ENCODE measurements at regions not wholly inside any gene's neighbourhood (a gene's known extent, or its start where the extent isn't known, plus 50 kb on each side); places are given as distances from the start of the nearest gene placed in this dataset.

- Histone ChIP-seq H3K4me1 (no peaks in the 10 kb centered on the region), H3K4me3 (no peak overlapping the region), H3K36me3 (no peaks in the 10 kb centered on the region), H3K9me3 (no peaks in the 10 kb centered on the region), H3K27me3 (no peaks in the 10 kb centered on the region), H3K27ac (no peak overlapping the region)
- TF ChIP-seq POLR2A (IDR thresholded peaks at IDR 0.05) = no peak
- TF ChIP-seq CTCF (IDR thresholded peaks at IDR 0.05) = no peak
- no peak for DNase-seq
These were observed 64.7 kb upstream of the EXOC1L start for GRCh38 chr4:55754754-55755350.

DNA sequence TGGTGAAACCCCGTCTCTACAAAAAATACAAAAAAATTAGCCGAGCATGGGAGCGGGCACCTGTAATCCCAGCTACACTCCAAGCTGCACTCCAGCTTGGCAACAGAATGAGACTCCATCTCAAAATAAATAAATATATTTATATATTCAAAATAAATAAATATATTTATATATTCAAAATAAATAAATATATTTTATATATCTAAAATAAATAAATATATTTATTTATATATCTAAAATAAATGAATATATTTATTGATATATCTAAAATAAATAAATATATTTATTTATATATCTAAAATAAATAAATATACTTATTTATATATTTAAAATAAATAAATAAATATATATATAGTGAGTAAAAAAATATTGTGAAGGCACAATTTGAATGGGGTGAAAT is 63.4 kb upstream of the EXOC1L start:
- Histone ChIP-seq H3K27me3 (no peaks in the 10 kb centered on the region), H3K4me1 (no peaks in the 10 kb centered on the region), H3K27ac (no peak overlapping the region), H3K4me3 (no peak overlapping the region), H3K9me3 (no peaks in the 10 kb centered on the region), H3K36me3 (no peaks in the 10 kb centered on the region)
- no peak for DNase-seq
- TF ChIP-seq CTCF (IDR thresholded peaks at IDR 0.05) (no peak), POLR2A (IDR thresholded peaks at IDR 0.05) (no peak)

- Histone ChIP-seq H3K4me1 (no peaks in the 10 kb centered on the region), H3K27ac (no peak overlapping the region), H3K4me3 (no peak overlapping the region), H3K27me3 (no peaks in the 10 kb centered on the region), H3K9me3 (no peaks in the 10 kb centered on the region), H3K36me3 (no peaks in the 10 kb centered on the region)
- no peak for DNase-seq
- no peak for TF ChIP-seq POLR2A (IDR thresholded peaks at IDR 0.05)
- no peak for TF ChIP-seq CTCF (IDR thresholded peaks at IDR 0.05)
These were observed 62.1 kb upstream of the EXOC1L start for GRCh38 chr4:55757356-55757952.

DNA sequence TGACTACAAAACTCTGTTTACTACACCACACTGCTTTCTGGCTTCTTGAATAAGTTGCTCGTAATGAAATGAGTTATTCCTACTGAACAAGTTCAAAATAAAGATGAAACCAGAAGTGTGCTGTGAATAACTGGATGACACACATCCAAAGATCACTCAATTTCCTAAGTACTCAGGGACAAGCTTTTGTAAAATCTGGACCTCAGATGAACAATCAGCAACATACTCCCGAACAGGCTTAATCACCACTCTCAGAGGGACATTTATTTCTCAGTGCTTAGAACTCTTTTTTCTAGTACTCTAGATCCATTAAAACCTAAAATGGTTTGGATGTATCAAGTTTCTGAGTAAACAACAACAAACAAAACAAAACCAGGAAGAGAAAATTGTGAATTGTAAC is 61.5 kb upstream of the EXOC1L start:
- Histone ChIP-seq H3K9me3 (no peaks in the 10 kb centered on the region), H3K4me1 (no peaks in the 10 kb centered on the region), H3K27ac (no peak overlapping the region), H3K36me3 (no peaks in the 10 kb centered on the region), H3K27me3 (no peaks in the 10 kb centered on the region), H3K4me3 (no peak overlapping the region)
- DNase-seq = no peak
- no peak for TF ChIP-seq POLR2A (IDR thresholded peaks at IDR 0.05)
- no peak for TF ChIP-seq CTCF (IDR thresholded peaks at IDR 0.05)

GRCh38 chr4:55758570-55758969 is 61.0 kb upstream of the EXOC1L start:
- DNase-seq = no peak

More at GRCh38 chr4:55758570-55758969, 61.0 kb upstream of the EXOC1L start:
- Histone ChIP-seq H3K27me3 (no peaks in the 10 kb centered on the region), H3K27ac (no peak overlapping the region), H3K4me1 (no peaks in the 10 kb centered on the region), H3K36me3 (no peaks in the 10 kb centered on the region), H3K4me3 (no peak overlapping the region), H3K9me3 (no peaks in the 10 kb centered on the region)
- TF ChIP-seq CTCF (IDR thresholded peaks at IDR 0.05) = no peak
- no peak for TF ChIP-seq POLR2A (IDR thresholded peaks at IDR 0.05)

Data from Peyer's patch (tissue), 4 donors.